Smooth muscle cell of the brain vasculature (primary cell): ENCODE measurements at regions not wholly inside any gene's neighbourhood (a gene's known extent, or its start where the extent isn't known, plus 50 kb on each side); places are given as distances from the start of the nearest gene placed in this dataset.
A peak's percentile ranks its signal among the peaks of the same experiment; 100 is the strongest.
"Not testable (repeated sequence)": the region's sequence is repeated elsewhere in the genome, so short reads cannot be mapped to it uniquely, and the experiment has no call there.

Source experiments
- DNase-seq: peaks from one replicate; pipeline ENCODE4 v3.0.0-alpha.2; 2012; ENCODE audit warnings: low read depth, low spot score

DNA sequence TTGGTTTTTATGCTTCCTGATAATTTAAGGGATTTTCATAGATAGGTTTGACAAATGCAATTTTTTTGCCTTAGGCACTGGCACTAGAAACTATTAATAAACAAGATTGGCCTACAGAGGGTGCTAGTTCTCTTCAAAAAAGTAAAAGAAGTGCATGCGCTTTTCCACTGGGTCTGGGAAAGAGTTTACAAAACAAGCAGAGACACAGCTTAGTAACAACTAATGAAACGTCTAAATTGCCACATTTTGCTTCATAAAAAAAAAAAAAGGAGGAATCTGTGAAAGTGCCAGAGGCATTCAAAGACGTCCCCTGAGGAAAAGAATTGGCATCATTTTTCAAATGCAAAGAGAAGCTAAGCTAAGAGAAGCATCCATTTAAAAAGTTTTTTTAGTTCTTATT lies 58.3 kb upstream of the EEA1 start:
- peak; percentile 69 for DNase-seq

DNA sequence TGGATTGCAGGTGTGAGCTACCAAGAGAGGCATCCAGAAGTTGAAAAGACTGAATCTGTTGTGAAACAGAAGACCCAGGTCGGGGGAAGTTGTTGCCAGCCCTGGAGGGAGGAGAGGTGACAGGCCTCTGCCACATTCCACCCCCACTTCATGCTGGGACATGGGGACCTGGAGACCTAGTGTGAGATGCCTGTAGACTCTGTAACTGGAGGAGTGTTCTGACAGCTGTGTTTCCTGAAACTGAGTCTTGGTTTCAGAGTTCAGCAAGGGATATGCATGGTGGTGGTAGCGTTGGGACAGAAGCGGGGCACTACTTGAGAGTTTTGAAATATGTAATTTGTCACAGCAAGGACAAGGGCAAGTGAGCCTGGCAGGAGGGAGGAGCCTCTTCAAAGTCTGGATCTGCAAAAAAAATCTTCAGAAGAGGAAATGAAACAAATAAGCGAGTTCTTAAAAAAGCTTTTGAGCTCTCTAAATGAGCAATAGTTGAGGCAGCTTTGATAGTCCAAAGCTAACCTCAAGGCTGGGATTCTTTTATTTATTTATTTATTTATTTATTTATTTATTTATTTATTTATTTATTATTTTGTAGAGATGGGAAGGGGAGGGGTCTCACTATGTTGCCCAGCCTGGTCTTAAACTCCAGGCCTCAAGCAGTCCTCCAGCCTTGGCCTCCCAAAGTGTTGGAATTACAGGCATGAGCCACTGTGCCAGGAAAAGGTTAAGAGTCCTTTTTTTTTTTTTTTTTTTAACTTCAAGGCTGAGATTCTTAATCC lies 58.9 kb upstream of the EEA1 start:
- no peak for DNase-seq

DNA sequence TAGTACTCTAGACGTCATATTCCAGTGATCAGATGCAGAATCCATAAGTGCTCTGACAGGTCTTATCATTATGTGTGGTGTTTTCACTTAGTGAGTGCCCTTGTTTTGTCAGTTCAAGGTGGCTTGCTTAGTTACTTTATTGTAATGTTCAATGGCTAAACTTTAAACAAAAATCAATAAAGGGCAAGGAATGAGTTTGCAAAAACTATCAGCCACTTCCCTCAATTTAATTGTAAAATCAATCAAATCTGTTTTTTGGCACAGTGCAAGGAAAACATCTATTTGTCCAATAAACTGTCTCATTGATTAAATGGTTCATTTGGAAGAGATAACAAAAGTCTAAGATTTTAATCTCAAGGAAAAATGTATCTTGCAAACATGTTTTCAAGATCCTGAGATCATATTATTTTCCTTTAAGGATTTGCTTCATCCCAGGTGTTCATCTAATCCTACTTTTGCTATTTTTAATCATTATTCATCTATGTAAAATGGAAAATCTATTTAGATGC lies 59.6 kb upstream of the EEA1 start:
- no peak for DNase-seq

GRCh38 chr12:92989715-92990484 lies 60.8 kb upstream of the EEA1 start:
- no peak for DNase-seq

DNA sequence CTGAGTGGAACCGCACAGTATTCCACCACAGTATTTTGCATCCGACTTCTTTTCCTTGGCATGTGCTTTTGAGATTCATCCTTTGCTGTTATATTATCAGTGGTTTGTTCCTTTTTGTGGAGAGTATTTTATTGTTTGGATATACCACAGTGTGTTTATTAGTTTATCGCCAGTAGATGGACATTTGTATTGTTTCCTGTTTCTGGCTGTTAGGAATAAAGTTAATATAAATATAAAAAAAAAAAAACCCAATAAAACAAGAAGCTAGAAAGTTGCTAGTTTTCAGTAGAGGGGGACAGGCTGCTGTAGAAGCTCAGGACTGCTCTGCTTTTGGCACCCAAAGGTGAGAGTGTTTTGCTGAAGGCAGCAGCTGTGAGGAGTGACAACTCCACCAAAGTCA lies 62.0 kb upstream of the EEA1 start:
- DNase-seq, result no peak

DNA sequence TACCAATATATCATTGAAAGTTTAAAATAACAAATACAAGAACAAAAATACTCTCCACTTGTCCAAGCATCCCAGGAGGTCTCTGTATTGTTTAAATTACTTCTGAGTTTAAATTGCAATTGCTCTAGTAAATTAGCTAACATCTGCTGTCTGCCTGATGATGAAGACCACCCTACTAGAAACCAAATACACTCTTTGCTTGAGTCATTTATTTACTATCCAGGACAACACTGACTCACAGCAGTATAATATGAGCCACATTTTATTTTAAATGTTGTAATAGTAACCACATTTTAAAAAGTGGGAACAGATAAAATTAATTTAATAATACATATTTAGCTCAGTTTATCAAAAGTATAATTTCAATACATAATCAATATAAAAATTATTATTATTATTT lies 62.9 kb upstream of the EEA1 start:
- DNase-seq, result no peak

- no peak for DNase-seq
These were observed 64.2 kb upstream of the EEA1 start for GRCh38 chr12:92993259-92993658.

GRCh38 chr12:92995258-92995903 lies 66.3 kb upstream of the EEA1 start:
- DNase-seq, result no peak

- DNase-seq, result no peak
These were observed 70.9 kb upstream of the EEA1 start for GRCh38 chr12:93000026-93000425.

- DNase-seq, result no peak
These were observed 72.3 kb upstream of the EEA1 start for GRCh38 chr12:93001407-93001806.

DNA sequence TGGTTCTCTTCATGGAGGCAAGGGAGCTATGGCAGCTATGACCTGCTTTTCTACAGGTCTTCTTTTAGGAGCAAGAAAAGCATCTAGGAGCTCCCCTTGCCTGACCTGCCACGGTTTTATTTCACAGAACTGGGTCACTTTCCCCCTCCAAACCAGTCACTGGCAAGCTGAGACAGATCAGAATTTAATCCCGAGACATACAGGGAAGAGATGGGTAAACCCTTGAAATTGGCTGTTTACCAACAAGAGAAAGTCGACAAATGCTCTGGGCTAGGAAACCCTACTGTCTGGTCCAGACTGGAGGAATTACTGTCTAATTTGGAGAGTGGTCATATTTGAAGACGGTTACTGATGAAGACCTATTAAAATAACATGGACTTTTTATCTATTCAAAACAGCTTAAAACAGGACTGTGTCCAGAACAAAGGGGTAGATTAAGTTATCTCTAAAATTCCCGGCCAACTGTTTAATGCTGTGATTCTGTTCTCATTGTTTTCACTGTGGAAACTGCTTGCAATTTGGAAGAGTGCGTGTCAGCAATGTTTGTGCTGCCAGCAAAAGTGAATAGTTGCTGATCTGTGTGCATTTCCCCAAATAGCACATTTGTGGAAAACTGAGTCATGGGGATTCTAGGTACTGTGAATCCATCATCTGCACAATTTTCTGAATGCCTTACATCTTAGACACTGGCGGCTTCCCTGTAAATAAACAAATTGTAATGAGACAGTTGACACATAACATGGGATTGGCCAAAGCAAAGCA lies 73.4 kb upstream of the EEA1 start:
- DNase-seq, result no peak

DNA sequence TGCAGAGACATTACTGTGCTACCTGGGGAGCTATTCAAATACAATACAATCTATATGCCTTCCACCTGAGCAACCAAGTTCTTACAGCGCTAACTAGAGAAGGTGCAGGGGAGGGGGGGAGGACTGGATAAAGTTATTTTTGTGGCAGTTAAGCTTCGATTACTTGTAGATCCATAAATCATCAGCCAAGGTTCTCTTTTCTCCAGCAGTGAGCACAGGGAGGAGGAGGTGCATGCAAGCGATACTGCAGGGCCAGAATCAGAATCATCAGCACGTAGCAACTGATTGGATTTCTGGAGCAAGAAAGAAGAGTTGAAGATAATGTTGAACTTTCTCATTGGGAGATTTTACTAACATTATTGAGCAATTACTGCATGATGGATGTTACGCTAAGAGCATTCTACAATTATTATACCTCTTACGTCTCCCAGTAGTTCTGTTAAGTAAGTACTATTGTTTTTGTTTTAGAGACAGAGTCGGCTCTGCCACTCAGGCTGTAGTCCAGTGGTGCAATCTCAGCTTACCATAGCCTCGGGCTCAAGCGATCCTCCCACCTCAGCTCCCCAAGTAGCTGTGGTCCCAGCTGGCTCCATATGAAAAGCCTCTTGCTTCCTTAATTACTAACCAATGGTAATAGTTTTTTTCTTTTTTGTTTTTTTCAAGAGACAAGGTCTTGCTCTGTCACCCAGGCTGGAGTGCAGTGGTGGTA lies 74.6 kb upstream of the EEA1 start:
- DNase-seq, result no peak

- DNase-seq, result no peak
These were observed 76.9 kb upstream of the EEA1 start for GRCh38 chr12:93005928-93006392.

- no peak for DNase-seq
These were observed 77.5 kb upstream of the EEA1 start for GRCh38 chr12:93006471-93007208.

GRCh38 chr12:93007544-93007943 lies 78.4 kb upstream of the EEA1 start:
- DNase-seq, result no peak

- DNase-seq, result no peak
These were observed 79.1 kb upstream of the EEA1 start for GRCh38 chr12:93008044-93008778.

GRCh38 chr12:93008880-93009279 lies 79.8 kb upstream of the EEA1 start:
- DNase-seq, result not testable (repeated sequence)

DNA sequence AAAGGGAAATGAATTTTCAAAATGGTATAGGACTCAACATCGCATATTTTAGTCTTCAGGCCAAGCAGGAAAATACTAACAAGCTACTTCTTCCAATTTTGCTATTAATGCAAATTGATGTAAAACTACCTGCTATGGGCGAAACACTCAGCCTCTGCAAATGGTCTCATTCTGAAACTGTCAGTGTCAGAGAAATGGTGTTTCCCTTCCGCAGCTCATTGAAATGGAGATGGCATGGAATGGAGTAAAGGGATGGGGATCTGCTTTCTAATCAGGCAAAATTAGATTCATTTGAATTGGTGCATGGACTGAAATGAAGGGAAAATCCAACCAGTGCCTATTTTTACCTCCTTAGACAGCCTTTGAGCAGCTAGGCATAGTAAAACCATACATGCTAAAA lies 80.4 kb upstream of the EEA1 start:
- no peak for DNase-seq

- no peak for DNase-seq
These were observed 81.4 kb upstream of the EEA1 start for GRCh38 chr12:93010461-93010860.

- no peak for DNase-seq
These were observed 82.0 kb upstream of the EEA1 start for GRCh38 chr12:93011100-93011499.
